AG09309 (cell line): ENCODE measurements at regions not wholly inside any gene's neighbourhood (a gene's known extent, or its start where the extent isn't known, plus 50 kb on each side); places are given as distances from the start of the nearest gene placed in this dataset.

Experiments used
- DNase-seq: peaks from one replicate; pipeline ENCODE4 v3.0.0-alpha.2; 2010; ENCODE audit warnings: low read depth
- H3K4me3 ChIP-seq: 2 replicates; pipeline ENCODE4 v1.5.1; 2011; ENCODE audit warnings: mild to moderate bottlenecking, low read depth, low read length, moderate library complexity; ENCODE audit not compliant: control insufficient read depth
- CTCF ChIP-seq: IDR thresholded peaks from 2 replicates; pipeline ENCODE4 v1.5.1; 2011; ENCODE audit warnings: mild to moderate bottlenecking, low read depth, low read length, inconsistent platforms; ENCODE audit not compliant: insufficient read depth, control insufficient read depth; ENCODE audit errors: missing control alignments

- TF ChIP-seq CTCF: no peak
- no peak for DNase-seq
- no peak overlapping the region for H3K4me3 ChIP-seq
Measured at GRCh38 chr2:139949242-139949972, 1169.2 kb upstream of the NXPH2 start.

DNA sequence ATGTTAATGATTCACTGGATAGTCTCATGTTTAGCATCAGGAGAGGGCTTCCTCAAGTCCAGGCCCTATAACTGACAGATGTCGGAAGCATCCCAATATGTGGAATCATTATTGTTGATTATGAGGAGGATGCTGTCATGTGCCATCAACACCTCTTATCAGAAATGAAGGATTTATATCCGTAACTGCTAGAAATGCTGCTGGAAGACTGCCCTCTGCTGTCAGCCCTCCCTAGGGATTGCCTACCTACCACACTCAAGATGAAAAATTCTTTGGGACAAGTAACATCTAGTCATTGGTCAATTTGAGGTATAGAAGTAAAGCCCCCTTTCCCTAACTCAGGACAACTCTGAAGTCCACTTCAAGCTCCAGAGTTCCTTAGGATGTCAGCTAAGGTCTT is 1166.5 kb upstream of the NXPH2 start:
- no peak for DNase-seq
- TF ChIP-seq CTCF: no peak

DNA sequence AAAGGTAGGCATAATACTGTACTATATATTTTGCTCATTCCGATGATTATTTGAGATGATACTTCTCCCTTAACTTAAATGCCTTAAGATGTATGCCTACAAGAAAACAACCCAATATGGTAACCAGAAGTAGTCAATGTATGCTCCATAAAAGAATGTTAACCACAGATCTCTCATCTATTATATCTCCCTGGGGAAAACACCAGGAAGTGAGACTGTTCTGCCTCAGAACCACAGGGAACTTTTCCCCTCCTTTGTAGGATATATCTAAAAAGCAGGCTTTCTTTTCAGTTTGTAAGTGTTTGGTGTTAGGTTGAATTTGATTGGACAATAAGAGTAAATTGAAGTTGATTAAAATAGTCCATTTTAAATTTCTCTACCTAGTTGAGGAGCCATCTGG is 1160.5 kb upstream of the NXPH2 start:
- no peak for DNase-seq

More for the DNA sequence above, 1166.5 kb upstream of the NXPH2 start:
- no peak overlapping the region for H3K4me3 ChIP-seq

DNA sequence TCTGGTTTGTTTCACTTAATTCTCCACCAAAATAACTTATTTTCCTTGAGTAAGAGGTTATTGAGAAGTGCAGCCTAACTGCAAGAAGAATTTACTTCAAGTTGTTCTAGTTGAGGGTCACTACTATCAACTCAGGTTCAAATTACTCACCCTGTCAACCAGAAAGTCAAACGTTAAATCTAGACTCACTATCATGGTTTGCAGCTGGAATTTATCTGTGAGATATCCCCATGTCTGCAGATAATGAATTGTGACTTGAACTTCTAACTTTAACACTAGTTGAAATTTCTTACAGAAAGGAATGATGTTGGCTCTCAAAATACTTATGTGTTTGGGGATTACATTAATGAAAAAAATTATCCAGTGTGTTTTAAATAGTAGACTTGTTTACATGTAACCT is 1145.7 kb upstream of the NXPH2 start:
- no peak for DNase-seq
- no peak for TF ChIP-seq CTCF
- H3K4me3 ChIP-seq: no peak overlapping the region

More for the DNA sequence above, 1160.5 kb upstream of the NXPH2 start:
- no peak overlapping the region for H3K4me3 ChIP-seq
- TF ChIP-seq CTCF: no peak

- H3K4me3 ChIP-seq: no peak overlapping the region
- TF ChIP-seq CTCF: no peak
- no peak for DNase-seq
Measured at GRCh38 chr2:139924070-139924469, 1143.9 kb upstream of the NXPH2 start.

GRCh38 chr2:139918982-139919381 is 1138.8 kb upstream of the NXPH2 start:
- TF ChIP-seq CTCF: no peak
- no peak for DNase-seq

GRCh38 chr2:139917690-139918384 is 1137.6 kb upstream of the NXPH2 start:
- no peak for DNase-seq
- no peak for TF ChIP-seq CTCF
- no peak overlapping the region for H3K4me3 ChIP-seq

More at GRCh38 chr2:139918982-139919381, 1138.8 kb upstream of the NXPH2 start:
- no peak overlapping the region for H3K4me3 ChIP-seq
